ENCODE measurements at regions not wholly inside any gene's neighbourhood (a gene's known extent, or its start where the extent isn't known, plus 50 kb on each side); places are given as distances from the start of the nearest gene placed in this dataset.

- ATAC-seq: no peak
Observed at GRCh38 chr16:85329059-85329812, 217.0 kb upstream of the CIBAR2 start.

- ATAC-seq: no peak
Observed at GRCh38 chr16:85330006-85330693, 217.9 kb upstream of the CIBAR2 start.

- peak in 1 of 2 donors; percentile 51 for ATAC-seq
Observed at GRCh38 chr16:85330694-85331188, 218.5 kb upstream of the CIBAR2 start.

GRCh38 chr16:85331688-85332087 is 219.4 kb upstream of the CIBAR2 start:
- no peak for ATAC-seq

GRCh38 chr16:85332175-85332574 is 219.9 kb upstream of the CIBAR2 start:
- no peak for ATAC-seq

- ATAC-seq: no peak
Observed at GRCh38 chr16:85333337-85333736, 221.1 kb upstream of the CIBAR2 start.

- no peak for ATAC-seq
Observed at GRCh38 chr16:85333744-85334640, 221.7 kb upstream of the CIBAR2 start.

GRCh38 chr16:85334718-85335583 is 222.7 kb upstream of the CIBAR2 start:
- peak; percentile 52 to 53 for ATAC-seq

GRCh38 chr16:85335584-85336491 is 223.6 kb upstream of the CIBAR2 start:
- no peak for ATAC-seq

GRCh38 chr16:85337910-85338637 is 225.8 kb upstream of the CIBAR2 start:
- ATAC-seq: no peak

- no peak for ATAC-seq
Observed at GRCh38 chr16:85338638-85338982, 226.3 kb upstream of the CIBAR2 start.

- ATAC-seq: no peak
Observed at GRCh38 chr16:85338989-85339685, 226.9 kb upstream of the CIBAR2 start.

GRCh38 chr16:85341972-85342695 is 229.9 kb upstream of the CIBAR2 start:
- ATAC-seq: no peak

GRCh38 chr16:85344502-85345128 is 232.3 kb upstream of the CIBAR2 start:
- ATAC-seq: no peak

- ATAC-seq: no peak
Observed at GRCh38 chr16:85345129-85345639, 232.9 kb upstream of the CIBAR2 start.

GRCh38 chr16:85346404-85347212 is 234.3 kb upstream of the CIBAR2 start:
- no peak for ATAC-seq

- peak in 1 of 2 donors; percentile 24 for ATAC-seq
Observed at GRCh38 chr16:85347213-85347591, 234.9 kb upstream of the CIBAR2 start.

Measured in activated CD4-positive, CD25-positive, alpha-beta regulatory T cell treated with anti-CD3 and anti-CD28 coated beads, Interleukin-2, amount 50 U/mL, for 24 hours (primary cell).